Prostate gland (tissue), 2 donors: ENCODE measurements at regions not wholly inside any gene's neighbourhood (a gene's known extent, or its start where the extent isn't known, plus 50 kb on each side); places are given as distances from the start of the nearest gene placed in this dataset.

Experiments used
- DNase-seq: peaks from one replicate; pipeline ENCODE4 v3.0.0-alpha.2; 2019; ENCODE audit warnings: low spot score
- H3K27ac ChIP-seq, 2 donors: fragments of 200-600 bp; sonication (generic); 2 replicates each; pipeline ENCODE4 v1.5.1; 2017 to 2019
- H3K27me3 ChIP-seq: fragments of 200-600 bp; sonication (generic); replicated peaks from 2 replicates; pipeline ENCODE4 v1.5.1; 2019; ENCODE audit not compliant: insufficient read depth
- H3K36me3 ChIP-seq, 2 donors: fragments of 200-600 bp; sonication (generic); 1 replicate in 1 of 2; 2 replicates in 1 of 2; pipeline versions ENCODE4 v1.5.1 to v1.8.1; 2017 to 2019
- H3K4me1 ChIP-seq: fragments of 200-600 bp; sonication (generic); replicated peaks from 2 replicates; pipeline ENCODE4 v1.5.1; 2019
- H3K4me3 ChIP-seq, 2 donors: fragments of 200-600 bp; sonication (generic); 2 replicates each; pipeline ENCODE4 v1.5.1; 2017 to 2019
- H3K9me3 ChIP-seq: fragments of 200-600 bp; sonication (generic); 2 replicates; pipeline ENCODE4 v1.5.1; 2017
- POLR2A ChIP-seq: fragments of 450-650 bp; IDR thresholded peaks from one replicate; pipeline ENCODE4 v1.6.1; 2016; ENCODE audit warnings: antibody characterized with exemption, mild to moderate bottlenecking
- POLR2AphosphoS5 ChIP-seq: sonication (generic); formaldehyde crosslinking; IDR thresholded peaks from one replicate; pipeline ENCODE4 v1.6.1; 2017; ENCODE audit warnings: antibody characterized with exemption
- WGBS: methylation state at CpG from one replicate; pipeline ENCODE4 v1.1.5; 2018; 5-methylcytosine and 5-hydroxymethylcytosine counted together
- intact Hi-C: fragments of 100-400 bp; cut with DNase I; formaldehyde crosslinking; loops from one replicate; pipeline ENCODE4 v1.14.2; 2022
- TF ChIP-seq, protein P1 (sequence below), 4 experiments: fragments of 200-600 bp in 2 of 4; fragments of 450-650 bp in 2 of 4; sonication (generic) in 2 of 4; IDR thresholded peaks; 1 replicate in 3 of 4; 2 replicates in 1 of 4; pipeline ENCODE4 v1.5.1; 2016 to 2019; ENCODE audit warnings: antibody characterized with exemption in 4 of 4, mild to moderate bottlenecking in 2 of 4, moderate library complexity in 2 of 4

DNA sequence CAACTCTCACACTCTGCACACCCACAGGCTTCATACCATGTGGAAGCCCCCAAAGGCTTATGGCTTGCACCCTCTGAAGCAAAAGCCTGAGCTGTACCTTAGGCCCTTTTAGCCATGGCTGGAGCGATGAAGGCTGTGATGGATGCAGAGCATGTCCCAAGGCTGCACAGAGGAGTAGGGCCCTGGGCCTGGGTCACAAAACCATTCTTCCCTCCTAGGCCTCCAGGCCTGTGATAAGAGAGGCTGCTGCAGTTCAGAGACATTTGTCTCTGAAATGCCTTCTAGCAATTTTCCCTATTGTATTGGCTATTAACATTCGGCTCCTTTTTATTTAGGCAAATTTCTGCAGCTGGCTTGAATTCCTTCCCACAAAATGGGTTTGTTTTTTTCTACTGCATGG is 1707.7 kb downstream of the MRPL39 start:
- H3K4me1 ChIP-seq, result no peaks in the 10 kb centered on the region
- H3K27me3 ChIP-seq, result no peaks in the 10 kb centered on the region
- H3K4me3 ChIP-seq, result no peak overlapping the region
- TF ChIP-seq POLR2AphosphoS5, result no peak
- intact Hi-C loops, result no loop called here
- no peaks in the 10 kb centered on the region for H3K36me3 ChIP-seq
- H3K9me3 ChIP-seq, result no peaks in the 10 kb centered on the region
- H3K27ac ChIP-seq, result no peak overlapping the region
- 87% methylated on average over 2 of the region's 2 CpGs for WGBS
- no peak for DNase-seq

DNA sequence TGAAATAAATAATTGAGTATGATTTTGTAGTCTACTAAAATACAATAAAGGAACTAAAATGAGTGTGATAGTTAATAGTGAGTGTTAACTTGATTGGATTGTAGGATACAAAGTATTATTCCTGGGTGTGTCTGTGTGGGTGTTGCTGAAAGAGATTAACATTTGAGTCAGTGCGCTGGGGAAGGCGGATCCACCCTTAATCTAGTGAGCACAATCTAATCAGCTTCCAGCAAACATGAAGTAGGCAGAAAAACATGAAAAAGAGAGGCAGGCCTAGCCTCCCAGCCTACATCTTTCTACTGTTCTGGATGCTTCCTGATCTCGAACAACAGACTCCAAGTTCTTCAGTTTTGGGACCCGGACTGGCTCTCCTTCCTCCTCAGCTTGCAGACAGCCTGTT is 1716.6 kb downstream of the MRPL39 start:
- intact Hi-C loops, result no loop called here
- Histone ChIP-seq H3K4me1 (no peaks in the 10 kb centered on the region), H3K9me3 (no peaks in the 10 kb centered on the region), H3K27me3 (no peaks in the 10 kb centered on the region), H3K4me3 (no peak overlapping the region), H3K36me3 (no peaks in the 10 kb centered on the region), H3K27ac (no peak overlapping the region)
- TF ChIP-seq POLR2A (no peak), POLR2AphosphoS5 (no peak)
- TF ChIP-seq, protein P1, sequence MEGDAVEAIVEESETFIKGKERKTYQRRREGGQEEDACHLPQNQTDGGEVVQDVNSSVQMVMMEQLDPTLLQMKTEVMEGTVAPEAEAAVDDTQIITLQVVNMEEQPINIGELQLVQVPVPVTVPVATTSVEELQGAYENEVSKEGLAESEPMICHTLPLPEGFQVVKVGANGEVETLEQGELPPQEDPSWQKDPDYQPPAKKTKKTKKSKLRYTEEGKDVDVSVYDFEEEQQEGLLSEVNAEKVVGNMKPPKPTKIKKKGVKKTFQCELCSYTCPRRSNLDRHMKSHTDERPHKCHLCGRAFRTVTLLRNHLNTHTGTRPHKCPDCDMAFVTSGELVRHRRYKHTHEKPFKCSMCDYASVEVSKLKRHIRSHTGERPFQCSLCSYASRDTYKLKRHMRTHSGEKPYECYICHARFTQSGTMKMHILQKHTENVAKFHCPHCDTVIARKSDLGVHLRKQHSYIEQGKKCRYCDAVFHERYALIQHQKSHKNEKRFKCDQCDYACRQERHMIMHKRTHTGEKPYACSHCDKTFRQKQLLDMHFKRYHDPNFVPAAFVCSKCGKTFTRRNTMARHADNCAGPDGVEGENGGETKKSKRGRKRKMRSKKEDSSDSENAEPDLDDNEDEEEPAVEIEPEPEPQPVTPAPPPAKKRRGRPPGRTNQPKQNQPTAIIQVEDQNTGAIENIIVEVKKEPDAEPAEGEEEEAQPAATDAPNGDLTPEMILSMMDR (IDR thresholded peaks at IDR 0.05), result no peak
- 90% methylated on average over 4 of the region's 4 CpGs for WGBS
- DNase-seq, result no peak

DNA sequence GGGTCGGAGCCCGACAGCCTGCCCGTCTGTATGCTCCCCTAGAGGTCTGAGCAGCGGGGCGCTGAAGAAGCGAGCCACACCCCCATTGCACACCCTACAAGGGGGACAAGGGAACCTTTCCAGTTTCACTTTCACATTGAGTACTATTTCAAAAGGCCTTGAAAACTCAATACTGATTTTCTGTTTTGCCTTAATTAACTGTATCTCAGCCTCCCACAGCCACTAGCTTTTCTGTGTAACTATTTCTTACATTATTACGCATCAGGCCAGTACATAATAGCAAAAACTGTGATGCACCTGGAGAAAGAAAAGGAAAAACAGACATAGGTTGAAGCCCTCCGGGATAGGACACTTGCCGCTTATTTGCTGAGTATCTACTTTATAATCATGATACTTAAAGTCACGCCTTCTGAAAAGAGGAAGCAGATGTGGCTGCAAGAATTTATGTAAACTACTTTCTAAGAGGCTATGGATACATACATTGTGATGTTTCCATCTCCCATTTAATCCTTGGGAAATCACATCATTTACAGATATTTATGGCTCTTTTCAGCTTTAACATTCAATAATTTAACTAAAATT is 1719.5 kb downstream of the MRPL39 start:
- 93% methylated on average over 10 of the region's 10 CpGs for WGBS
- no peak overlapping the region for H3K4me3 ChIP-seq
- H3K27ac ChIP-seq, result no peak overlapping the region
- intact Hi-C loops, result no loop called here
- TF ChIP-seq POLR2AphosphoS5 (no peak), POLR2A (no peak)
- TF ChIP-seq, protein P1 (IDR thresholded peaks at IDR 0.05), result no peak
- H3K36me3 ChIP-seq, result no peaks in the 10 kb centered on the region
- no peak for DNase-seq
- H3K9me3 ChIP-seq, result no peaks in the 10 kb centered on the region
- H3K4me1 ChIP-seq, result no peaks in the 10 kb centered on the region
- H3K27me3 ChIP-seq, result no peaks in the 10 kb centered on the region

DNA sequence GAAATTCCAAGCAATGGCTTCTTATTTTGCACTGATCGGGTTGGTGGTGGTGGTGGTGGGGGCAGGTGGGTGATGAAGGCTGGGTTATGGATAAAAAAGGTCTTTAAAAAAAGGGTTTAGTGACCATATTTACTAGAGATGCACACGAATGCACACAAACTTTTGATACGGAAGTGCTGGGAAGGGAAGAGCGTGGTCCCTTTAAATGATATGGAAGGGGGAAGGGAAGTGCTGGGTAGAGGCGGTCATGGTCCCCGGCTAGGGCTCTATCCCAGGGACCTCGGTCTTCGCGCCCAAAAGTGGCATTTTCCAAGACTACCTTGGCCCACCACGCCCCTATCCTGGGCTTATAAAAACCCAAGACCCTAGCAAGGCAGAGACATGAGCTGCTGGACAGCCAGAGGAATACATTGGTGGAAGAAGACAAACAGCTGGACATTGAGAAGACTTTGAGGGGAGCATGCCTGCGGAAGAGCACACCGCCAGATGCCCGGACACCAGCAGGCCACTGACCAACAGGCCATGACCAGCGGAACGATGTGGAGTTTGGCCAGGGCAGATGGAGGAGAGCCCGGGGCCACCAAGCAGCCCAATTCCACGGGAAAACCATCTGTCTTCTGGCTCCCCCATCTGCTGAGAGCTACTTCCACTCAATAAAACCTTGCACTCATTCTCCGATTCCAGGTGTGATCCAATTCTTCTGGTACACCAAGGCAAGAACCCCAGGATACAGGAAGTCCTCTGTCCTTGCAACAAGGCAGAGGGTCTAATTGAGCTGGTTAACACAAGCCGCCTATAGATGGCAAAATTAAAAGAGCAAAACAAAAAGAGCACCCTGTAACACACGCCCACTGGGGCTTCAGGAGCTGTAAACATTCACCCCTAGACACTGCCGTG is 1720.2 kb downstream of the MRPL39 start:
- Histone ChIP-seq H3K4me3 (no peak overlapping the region), H3K36me3 (no peaks in the 10 kb centered on the region), H3K9me3 (no peaks in the 10 kb centered on the region), H3K4me1 (no peaks in the 10 kb centered on the region), H3K27ac (no peak overlapping the region), H3K27me3 (no peaks in the 10 kb centered on the region)
- intact Hi-C loops, result no loop called here
- TF ChIP-seq POLR2AphosphoS5 (no peak), POLR2A (no peak)
- TF ChIP-seq, protein P1 (IDR thresholded peaks at IDR 0.05), result no peak
- WGBS, result 91% methylated on average over 21 of the region's 21 CpGs
- DNase-seq, result no peak

DNA sequence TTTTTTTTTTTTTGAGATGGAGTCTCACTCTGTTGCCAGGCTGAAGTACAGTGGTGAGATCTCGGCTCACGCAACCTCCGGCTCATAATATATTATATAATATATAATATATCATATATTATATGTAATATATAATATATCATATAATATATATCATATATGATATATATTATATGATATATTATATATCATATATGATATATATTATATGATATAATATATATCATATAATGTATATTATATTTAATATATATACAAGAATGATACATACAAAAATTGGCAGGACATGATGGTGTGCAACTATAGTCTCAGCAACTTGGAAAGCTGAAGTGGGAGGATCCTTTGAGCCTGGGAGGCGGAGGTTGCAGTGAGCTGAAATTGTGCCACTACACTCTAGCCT is 1725.5 kb downstream of the MRPL39 start:
- Histone ChIP-seq H3K27ac (no peak overlapping the region), H3K27me3 (no peaks in the 10 kb centered on the region), H3K4me3 (no peak overlapping the region), H3K9me3 (no peaks in the 10 kb centered on the region), H3K4me1 (no peaks in the 10 kb centered on the region), H3K36me3 (no peaks in the 10 kb centered on the region)
- no peak for TF ChIP-seq POLR2AphosphoS5
- TF ChIP-seq POLR2A, result no peak
- TF ChIP-seq, protein P1 (IDR thresholded peaks at IDR 0.05), result no peak
- 99% methylated on average over 4 of the region's 4 CpGs for WGBS
- DNase-seq, result no peak
- intact Hi-C loops, result no loop called here
